ENCODE measurements at regions not wholly inside any gene's neighbourhood (a gene's known extent, or its start where the extent isn't known, plus 50 kb on each side); places are given as distances from the start of the nearest gene placed in this dataset.

DNA sequence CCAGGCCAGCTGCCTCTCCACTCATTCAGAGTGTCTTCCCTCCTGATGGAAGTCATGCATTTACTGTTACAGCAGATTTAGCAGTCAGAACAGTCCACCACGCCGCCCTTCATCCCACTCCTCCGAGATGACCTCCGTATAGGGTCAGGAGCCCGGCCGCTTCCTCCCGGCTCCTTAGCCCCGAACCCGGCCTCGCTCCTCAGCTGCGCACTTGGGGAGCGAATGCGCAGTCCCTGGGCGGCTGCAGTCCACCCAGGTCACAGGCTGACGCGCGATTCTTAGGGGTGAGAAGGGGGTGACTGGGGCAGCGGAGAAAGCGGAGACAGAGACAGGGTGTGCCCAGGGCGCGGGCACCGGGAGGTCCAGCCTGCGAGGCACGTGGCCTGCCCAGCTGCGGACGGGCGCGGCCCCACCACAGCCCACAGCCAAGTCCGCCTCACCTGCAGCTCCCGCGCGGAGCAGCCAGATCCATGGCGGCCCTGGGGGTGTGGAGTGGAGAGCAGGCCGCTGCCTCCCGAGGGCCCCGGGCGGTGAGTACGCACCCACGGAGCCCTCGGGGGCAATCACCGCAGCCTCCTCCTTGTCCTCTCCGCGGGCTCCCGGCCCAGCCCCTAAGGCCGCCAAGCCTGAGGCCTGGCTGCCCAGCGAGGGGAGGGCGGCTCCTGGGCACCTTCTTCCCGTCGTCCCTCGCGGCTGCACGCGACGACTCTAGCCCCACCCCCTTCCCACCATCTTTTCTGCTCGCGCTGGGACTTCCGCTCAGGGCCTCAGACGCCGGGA, 286.6 kb downstream of the BRD1 start:
- DNase-seq, result no peak

DNA sequence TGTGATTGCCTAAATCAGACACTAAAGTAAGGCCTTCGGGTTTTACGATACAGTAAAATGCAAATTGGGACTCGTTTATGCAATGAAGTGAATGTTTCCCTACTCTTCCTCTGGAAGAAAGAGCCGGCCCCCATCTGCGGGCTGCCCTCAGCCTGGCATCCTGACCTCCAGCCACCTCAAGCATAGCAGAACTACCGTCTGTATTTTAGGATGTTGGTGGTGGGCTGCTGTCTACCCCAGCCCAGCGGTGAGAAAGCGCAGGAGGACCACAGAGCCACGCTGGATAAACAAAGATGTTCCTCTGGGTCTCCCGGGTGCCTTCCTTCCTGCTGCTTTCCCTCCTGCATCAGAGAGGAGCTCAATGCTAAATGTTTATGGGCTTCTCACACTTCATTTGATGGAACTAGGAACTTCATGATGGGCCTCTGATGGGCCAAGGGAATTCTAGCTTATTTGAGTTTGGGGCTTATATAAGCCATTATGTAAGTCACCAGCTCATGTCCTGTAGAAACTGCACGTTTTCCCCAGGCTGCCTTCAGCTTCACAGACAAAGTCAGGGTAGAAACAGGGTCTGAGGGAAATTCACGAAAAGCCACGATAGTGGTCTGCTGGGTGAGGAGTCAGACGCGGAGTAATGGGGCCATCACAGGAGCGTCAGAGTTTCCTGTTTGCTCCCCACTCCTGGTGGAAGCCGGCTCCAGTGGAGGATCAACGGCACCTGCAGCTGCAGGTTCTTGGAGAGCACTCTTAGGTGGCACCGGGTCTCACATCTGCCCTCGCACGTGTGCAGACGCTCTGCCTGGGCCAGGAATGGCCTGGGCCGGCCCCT, 287.4 kb downstream of the BRD1 start:
- DNase-seq, result no peak

DNA sequence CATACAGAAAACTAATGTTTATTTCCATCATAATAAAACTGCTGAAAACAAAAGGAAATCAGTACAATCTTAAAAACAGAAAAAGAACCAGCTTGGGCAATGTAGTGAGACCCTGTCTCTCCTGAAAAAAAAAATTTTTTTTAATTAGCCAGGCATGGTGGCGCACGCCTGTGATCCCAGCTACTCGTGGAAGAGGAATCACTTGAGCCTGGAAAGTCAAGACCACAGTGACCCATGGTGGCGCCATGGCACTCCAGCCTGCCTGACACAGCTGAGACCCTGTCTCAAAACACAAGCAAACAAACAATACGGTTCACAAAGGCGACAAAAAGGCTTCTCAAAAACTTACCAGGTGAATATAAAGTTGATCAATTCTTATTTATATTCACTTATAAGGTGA, 289.7 kb downstream of the BRD1 start:
- DNase-seq, result no peak

DNA sequence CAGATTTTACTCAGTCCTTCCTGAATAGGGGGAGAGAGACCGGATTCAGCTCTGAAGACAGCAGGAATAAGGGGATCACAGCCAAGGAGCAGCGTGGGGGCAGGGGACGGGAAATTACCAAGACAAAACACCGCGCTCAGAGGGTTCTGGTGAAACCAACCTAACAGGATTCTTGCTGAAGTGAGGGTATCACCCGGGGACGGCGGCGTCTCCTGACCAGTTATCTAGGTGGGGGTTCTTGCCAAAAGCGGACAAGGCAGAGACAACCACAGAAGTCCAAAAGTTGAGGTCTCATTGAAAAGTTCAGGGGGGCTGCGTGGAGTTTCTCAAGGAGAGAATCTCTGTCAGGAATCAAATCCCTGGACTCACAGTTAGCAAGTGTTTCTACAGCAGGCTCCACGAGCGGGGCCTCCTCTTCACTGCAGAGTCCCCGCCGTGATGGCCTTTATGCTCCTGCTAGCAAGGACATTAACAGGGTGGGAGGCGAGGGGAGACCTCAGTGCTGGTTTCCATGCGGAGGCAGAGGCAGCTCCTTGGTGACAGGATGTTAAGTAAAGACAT, 291.0 kb downstream of the BRD1 start:
- DNase-seq, result no peak

DNA sequence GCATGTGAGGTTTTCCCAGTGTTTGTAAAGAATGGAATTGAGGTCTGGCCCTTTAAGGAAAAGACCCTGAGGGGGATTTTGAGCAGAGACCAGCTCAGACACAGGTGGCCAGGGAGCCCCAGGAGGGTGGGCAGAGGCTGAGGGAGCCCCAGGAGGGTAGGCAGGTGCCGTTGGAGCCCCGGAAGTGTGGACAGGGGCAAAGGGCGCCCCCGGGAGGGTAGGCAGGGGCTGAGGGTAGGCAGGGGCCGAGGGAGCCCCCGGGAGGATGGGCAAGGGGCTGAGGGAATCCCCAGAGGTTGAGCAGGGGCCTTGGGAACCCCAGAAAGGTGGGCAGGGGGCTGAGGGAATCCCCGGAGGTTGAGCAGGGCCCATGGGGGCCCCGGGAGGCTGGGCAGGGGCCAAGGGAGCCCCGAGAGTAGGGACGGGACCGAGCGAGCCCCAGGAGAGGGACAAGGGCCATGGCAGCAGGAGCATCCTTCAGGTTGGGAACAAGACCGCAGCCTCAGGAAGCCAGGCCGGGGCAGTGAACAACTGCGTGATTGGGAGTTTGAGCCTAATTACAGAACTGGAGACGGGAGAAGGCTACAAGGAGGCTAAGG, 292.0 kb downstream of the BRD1 start:
- DNase-seq, result no peak

DNA sequence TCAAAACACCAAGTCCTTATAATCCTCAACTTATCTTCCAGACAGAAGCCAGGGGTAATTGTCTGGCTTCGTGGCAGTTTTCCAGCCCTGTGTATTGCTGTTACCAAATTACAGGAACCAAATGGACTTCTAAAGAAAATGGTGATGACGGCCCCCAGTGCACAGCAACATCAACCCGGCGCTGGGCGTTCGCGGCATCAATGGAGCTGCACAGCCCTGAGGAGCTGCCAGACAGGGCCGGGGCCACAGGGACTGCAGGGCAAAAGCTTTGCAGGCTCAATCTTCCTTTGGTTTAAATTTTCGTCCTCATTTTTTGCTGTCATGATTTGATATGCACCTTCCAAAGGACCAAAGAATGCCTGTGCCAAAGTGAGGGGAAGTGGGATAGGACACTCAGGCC, 292.5 kb downstream of the BRD1 start:
- no peak for DNase-seq

- no peak for DNase-seq
Observed at GRCh38 chr22:49534386-49534785, 293.3 kb downstream of the BRD1 start.

- no peak for DNase-seq
Observed at GRCh38 chr22:49533886-49534285, 293.8 kb downstream of the BRD1 start.

DNA sequence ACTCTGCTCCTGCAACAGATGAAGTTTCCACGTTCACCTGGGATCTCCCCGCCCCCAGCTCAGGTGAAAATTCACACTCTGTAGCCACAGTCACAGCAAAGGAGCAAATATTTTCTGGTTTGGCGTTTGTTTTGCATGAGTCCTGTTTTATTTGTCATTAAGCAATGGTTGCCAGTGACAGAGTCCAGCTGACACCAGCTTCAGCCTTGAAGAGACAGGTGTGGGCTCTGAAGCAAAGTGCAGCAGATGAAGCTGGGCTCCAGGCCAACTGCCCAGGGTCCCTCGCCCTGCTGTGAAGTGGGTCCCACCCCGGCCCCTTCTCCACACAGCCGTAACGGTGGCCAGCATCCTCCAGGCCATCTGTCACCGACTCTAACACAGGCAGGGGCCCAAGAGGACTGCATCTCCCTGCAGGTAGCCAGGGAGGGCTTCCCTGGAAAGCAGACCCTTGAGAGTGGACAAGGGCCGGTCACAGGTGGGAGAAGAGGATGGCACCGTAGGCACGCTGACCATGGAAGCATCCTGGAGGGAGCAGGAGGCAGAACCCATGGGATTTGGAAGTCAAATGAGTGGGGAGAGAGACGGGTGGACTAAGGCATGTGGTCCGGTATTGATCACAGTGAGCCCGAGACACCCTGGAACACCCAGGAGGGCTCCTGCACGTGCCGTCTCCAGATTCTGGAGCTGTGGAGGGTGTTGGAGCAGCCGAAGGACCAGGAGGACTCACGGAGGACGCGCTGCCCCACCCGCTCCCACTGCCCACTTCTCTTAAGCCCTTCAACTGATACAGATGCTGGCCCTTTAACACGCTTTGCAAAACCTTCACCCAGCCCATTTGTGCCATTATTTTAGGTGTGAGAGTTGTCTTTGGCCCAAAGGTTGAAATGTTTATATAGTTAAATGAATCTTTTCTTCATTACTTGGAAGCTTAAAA, 294.5 kb downstream of the BRD1 start:
- no peak for DNase-seq

DNA sequence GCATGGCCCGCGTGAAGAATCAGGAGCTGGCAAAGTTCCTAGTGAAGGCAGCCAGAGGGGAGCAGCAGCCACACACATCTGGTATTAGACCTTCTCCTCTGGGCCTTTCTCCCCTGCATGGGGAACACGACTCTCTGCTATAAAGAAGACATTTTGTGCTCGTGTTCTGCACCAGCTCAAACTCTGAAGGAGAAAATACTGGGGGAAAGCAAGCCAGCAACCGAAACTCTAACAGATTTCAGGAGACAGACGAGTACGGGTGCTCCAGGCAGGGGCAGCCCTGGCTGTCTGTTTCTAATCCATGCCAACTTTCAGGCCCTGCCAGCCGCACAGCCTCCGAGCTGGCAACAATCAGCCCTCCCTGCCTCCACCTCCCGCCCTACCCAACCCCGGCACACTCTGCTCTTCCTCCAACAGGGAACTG, 296.3 kb downstream of the BRD1 start:
- DNase-seq, result no peak

DNA sequence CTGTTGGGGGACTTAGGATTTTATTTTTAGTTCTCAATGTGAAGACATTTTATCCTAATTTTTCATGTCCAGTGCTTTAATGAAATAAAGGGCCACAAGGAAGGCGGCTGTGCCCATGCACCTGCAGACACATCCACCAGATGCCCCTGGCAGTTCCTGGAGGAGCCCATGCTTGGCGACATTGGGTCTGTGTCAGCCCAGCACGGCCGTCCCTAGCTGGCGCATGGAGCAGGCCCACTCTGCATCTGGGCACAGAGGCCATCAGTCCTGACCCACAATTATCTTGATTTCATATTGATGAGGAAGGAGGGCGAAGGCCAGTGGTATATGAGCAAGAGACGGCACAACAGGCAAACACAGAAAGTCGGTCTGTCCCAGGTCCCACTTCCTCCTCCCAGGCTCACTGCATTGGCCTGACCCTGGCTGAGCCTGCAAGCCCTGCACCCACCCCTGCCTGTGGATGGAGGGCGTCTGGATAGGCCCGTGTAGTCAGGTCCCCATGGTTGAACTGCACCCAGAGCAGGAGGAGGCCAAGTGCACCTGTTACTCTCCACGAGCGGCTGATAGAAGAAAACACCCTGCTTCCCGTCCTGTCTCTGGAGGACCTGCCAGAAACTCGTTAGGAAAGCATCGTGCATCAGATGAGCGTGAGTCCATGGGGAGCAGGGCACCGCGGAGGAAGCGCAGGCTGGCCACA, 296.9 kb downstream of the BRD1 start:
- no peak for DNase-seq

DNA sequence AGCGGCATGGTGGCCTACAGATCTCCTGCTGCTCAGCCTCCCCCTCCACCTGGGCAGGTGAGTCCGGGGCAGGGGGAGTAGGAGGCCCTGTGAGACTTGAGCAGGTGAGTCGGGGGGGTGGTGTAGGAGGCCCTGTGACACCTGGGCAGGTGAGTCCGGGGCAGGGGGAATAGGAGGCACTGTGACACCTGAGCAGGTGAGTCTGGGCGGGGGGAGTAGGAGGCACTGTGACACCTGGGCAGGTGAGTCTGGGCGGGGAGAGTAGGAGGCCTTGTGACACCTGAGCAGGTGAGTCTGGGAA, 299.3 kb downstream of the BRD1 start:
- no peak for DNase-seq

DNA sequence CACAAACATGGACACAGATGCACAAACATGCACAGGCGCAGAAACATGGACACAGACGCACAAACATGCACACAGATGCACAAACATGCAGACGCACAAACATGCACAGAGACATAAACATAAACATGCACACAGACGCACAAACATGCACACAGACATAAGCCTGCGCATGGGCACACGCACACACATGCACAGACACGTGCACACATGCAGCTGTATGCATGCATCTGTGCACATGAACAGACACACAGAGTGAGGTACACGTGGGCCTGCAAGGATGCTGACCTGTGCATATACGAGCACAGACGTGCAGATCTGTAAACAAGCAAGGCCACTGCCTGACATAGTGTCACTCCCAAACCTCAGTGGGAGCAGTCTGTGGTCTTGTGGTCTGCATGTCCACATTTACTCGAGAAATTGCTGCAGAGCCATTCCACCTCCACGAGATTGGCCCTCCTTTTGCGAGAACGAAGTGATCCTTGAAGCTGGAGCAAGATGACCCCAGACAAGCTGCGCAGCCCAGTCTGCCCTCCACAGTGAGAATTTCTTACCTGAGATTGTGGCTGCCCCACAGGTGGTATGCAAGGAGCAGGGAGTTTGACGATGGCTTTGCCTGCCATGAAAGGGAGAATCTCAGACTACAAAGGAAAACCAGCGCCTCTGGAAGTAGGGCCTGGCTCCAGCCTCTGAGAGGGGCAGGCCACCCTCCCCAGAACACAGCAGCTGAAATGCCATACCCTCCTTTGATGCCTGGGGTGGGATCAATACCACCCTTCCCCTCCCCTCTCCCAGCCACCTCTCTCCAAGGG, 299.9 kb downstream of the BRD1 start:
- DNase-seq, result no peak

GRCh38 chr22:49525801-49526535, 301.7 kb downstream of the BRD1 start:
- no peak for DNase-seq

DNA sequence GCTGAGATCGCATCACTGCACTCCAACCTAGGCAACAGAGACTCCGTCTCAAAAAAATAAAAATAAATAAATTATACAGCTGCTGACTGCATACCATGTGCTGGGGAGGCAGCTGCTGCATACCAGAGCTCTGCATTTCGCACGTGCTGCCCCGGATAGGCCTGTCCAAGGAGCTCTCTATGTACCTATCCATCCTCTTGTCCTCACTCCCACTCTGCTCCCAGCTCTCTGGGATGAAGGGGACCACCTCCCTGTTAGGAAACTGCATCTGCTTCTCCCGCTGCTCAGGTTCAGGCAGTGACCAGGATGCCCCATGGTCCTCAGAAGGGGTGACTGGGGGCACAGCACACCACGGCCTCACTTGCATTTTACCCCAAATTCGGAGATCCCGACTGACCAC, 302.3 kb downstream of the BRD1 start:
- no peak for DNase-seq

DNA sequence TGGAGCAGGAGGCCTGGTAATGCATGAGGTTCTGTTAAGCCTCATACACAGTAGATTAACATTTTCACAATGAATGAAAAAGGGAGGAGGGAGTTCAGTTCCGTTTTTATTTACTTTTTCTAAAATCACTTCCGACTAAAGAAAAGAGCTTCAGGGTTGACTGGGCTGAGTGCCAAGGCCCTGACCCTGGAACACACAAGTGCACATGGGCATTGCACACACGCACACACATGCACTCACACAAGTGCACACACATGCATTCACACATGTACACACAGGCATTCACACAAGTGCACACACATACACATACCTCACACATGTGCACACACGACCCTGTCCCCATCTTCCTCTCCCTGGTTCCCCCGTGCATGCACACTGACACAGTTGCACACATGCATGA, 303.3 kb downstream of the BRD1 start:
- DNase-seq, result no peak

GRCh38 chr22:49523374-49524008, 304.2 kb downstream of the BRD1 start:
- no peak for DNase-seq

- DNase-seq, result no peak
Observed at GRCh38 chr22:49522582-49523373, 304.9 kb downstream of the BRD1 start.

DNA sequence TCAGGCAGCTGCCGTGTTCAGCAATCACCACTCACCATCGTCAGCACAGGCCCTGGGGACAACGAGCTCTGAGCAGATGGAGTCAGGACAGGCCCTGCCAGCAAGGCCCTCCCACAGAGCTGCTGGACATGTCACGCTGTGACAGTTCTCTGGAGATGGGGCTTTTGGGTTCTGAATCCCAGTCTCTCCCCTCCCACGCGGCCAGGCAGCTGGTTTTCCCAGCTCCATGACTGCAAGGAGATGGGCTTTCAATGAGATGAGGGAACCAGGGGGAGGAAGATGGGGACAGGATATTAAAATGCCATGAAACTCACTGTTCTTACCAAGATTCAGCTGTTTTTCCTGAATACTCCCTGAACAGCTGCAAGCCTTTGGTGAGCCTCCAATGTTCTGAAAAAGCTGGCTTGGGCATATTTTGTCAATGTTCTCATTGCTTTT, 305.9 kb downstream of the BRD1 start:
- DNase-seq, result no peak
